H7 (cell line): ENCODE measurements at regions not wholly inside any gene's neighbourhood (a gene's known extent, or its start where the extent isn't known, plus 50 kb on each side); places are given as distances from the start of the nearest gene placed in this dataset.
A peak's percentile ranks its signal among the peaks of the same experiment; 100 is the strongest.
"Not testable (repeated sequence)": the region's sequence is repeated elsewhere in the genome, so short reads cannot be mapped to it uniquely, and the experiment has no call there.

Experiments
- DNase-seq: peaks from one replicate; pipeline ENCODE4 v3.0.0; 2012
- H3K27me3 ChIP-seq: 2 replicates; pipeline ENCODE4 v1.6.0; 2011; ENCODE audit warnings: mild to moderate bottlenecking, low read length; ENCODE audit not compliant: control insufficient read depth, insufficient read depth
- H3K36me3 ChIP-seq: replicated peaks from 2 replicates; pipeline ENCODE4 v1.5.1; 2011; ENCODE audit warnings: low read length; ENCODE audit not compliant: control insufficient read depth, insufficient read depth
- H3K4me3 ChIP-seq: 2 replicates; pipeline ENCODE4 v1.5.1; 2011; ENCODE audit warnings: low read depth, mild to moderate bottlenecking, control low read depth, low read length, moderate library complexity; ENCODE audit not compliant: insufficient read depth

GRCh38 chr4:104625706-104626105 is 131.0 kb upstream of the CXXC4 start:
- Histone ChIP-seq H3K27me3 (no peaks in the 10 kb centered on the region), H3K4me3 (no peak overlapping the region), H3K36me3 (no peaks in the 10 kb centered on the region)
- DNase-seq = no peak

- DNase-seq = no peak
- Histone ChIP-seq H3K4me3 (no peak overlapping the region), H3K36me3 (no peaks in the 10 kb centered on the region), H3K27me3 (no peaks in the 10 kb centered on the region)
Measured at GRCh38 chr4:104629601-104630000, 134.9 kb upstream of the CXXC4 start.

- Histone ChIP-seq H3K27me3 (no peaks in the 10 kb centered on the region), H3K4me3 (no peak overlapping the region), H3K36me3 (no peaks in the 10 kb centered on the region)
- no peak for DNase-seq
Measured at GRCh38 chr4:104630272-104630671, 135.6 kb upstream of the CXXC4 start.

- H3K36me3 ChIP-seq = no peaks in the 10 kb centered on the region
- H3K27me3 ChIP-seq = no peaks in the 10 kb centered on the region
- no peak for DNase-seq
- no peak overlapping the region for H3K4me3 ChIP-seq
Measured at GRCh38 chr4:104631000-104631399, 136.3 kb upstream of the CXXC4 start.

GRCh38 chr4:104641418-104641817 is 146.7 kb upstream of the CXXC4 start:
- no peaks in the 10 kb centered on the region for H3K27me3 ChIP-seq
- no peak overlapping the region for H3K4me3 ChIP-seq
- no peak for DNase-seq
- no peaks in the 10 kb centered on the region for H3K36me3 ChIP-seq

GRCh38 chr4:104642521-104642920 is 147.8 kb upstream of the CXXC4 start:
- no peaks in the 10 kb centered on the region for H3K36me3 ChIP-seq
- DNase-seq = no peak
- H3K27me3 ChIP-seq = no peaks in the 10 kb centered on the region
- H3K4me3 ChIP-seq = no peak overlapping the region

GRCh38 chr4:104643805-104644204 is 149.1 kb upstream of the CXXC4 start:
- H3K4me3 ChIP-seq = no peak overlapping the region
- no peaks in the 10 kb centered on the region for H3K27me3 ChIP-seq
- DNase-seq = no peak
- H3K36me3 ChIP-seq = no peaks in the 10 kb centered on the region

GRCh38 chr4:104649631-104650030 is 154.9 kb upstream of the CXXC4 start:
- Histone ChIP-seq H3K27me3 (no peaks in the 10 kb centered on the region), H3K4me3 (no peak overlapping the region)
- no peak for DNase-seq

GRCh38 chr4:104662269-104662668 is 167.6 kb upstream of the CXXC4 start:
- H3K4me3 ChIP-seq, H3K36me3 ChIP-seq, H3K27me3 ChIP-seq, DNase-seq: not testable (repeated sequence)

More at GRCh38 chr4:104649631-104650030, 154.9 kb upstream of the CXXC4 start:
- no peaks in the 10 kb centered on the region for H3K36me3 ChIP-seq

- Histone ChIP-seq H3K4me3 (no peak overlapping the region), H3K36me3 (no peaks in the 10 kb centered on the region), H3K27me3 (no peaks in the 10 kb centered on the region)
- no peak for DNase-seq
Measured at GRCh38 chr4:104677116-104677515, 182.4 kb upstream of the CXXC4 start.

GRCh38 chr4:104682311-104682710 is 187.6 kb upstream of the CXXC4 start:
- Histone ChIP-seq H3K36me3 (no peaks in the 10 kb centered on the region), H3K27me3 (no peaks in the 10 kb centered on the region), H3K4me3 (no peak overlapping the region)
- no peak for DNase-seq

GRCh38 chr4:104693601-104694201 is 199.0 kb upstream of the CXXC4 start:
- DNase-seq = peak; percentile 13
- no peak overlapping the region for H3K4me3 ChIP-seq
- H3K36me3 ChIP-seq = no peaks in the 10 kb centered on the region
- H3K27me3 ChIP-seq = no peaks in the 10 kb centered on the region

- no peaks in the 10 kb centered on the region for H3K36me3 ChIP-seq
- no peaks in the 10 kb centered on the region for H3K27me3 ChIP-seq
- H3K4me3 ChIP-seq = no peak overlapping the region
- no peak for DNase-seq
Measured at GRCh38 chr4:104716584-104716983, 221.9 kb upstream of the CXXC4 start.

- no peak for DNase-seq
- Histone ChIP-seq H3K36me3 (no peaks in the 10 kb centered on the region), H3K27me3 (no peaks in the 10 kb centered on the region), H3K4me3 (no peak overlapping the region)
Measured at GRCh38 chr4:104719539-104720230, 225.0 kb upstream of the CXXC4 start.

GRCh38 chr4:104722467-104722866 is 227.8 kb upstream of the CXXC4 start:
- DNase-seq = no peak
- no peak overlapping the region for H3K4me3 ChIP-seq
- H3K36me3 ChIP-seq = no peaks in the 10 kb centered on the region
- H3K27me3 ChIP-seq = no peaks in the 10 kb centered on the region
